COLO829 (cell line): ENCODE measurements at regions not wholly inside any gene's neighbourhood (a gene's known extent, or its start where the extent isn't known, plus 50 kb on each side); places are given as distances from the start of the nearest gene placed in this dataset.

Experiments used
- DNase-seq: peaks from one replicate; pipeline ENCODE4 v3.0.0; 2012; ENCODE audit warnings: low spot score

DNA sequence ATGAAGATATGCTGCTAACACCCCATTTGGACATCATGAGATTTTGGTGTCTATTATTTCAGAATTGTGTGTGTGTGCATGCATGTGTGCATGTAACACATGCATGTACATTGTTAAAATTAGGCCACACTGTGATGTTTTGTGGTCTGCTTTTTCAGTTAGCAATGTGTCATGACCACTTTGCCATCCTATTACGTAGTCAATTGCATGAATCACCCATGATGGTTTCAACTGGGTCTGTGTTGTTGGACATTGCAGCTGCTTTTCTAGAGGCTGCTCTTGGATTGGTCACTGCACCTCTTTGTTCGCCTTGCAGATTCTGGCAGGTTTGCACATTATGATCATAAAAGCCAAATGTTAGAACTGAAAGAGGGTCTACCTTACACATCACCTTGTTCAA, 101.0 kb upstream of the THBS1 start:
- no peak for DNase-seq

DNA sequence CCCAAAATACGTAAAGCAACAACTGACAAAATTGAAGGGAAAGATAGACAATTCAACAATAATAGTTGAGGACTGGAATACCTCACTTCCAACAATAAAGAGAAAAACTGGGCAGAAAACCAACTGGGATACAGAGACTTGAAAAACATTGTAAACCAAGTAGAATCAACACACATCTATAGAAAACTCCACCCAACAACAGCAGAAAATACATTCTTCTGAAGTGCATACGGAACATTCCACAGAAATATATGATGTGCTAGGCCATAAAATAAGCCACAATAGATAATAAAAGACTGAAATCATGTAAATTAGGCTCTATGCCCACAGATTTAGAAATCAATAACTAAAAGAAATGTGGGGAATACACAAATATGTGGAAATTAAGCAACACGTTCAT, 98.4 kb upstream of the THBS1 start:
- no peak for DNase-seq

DNA sequence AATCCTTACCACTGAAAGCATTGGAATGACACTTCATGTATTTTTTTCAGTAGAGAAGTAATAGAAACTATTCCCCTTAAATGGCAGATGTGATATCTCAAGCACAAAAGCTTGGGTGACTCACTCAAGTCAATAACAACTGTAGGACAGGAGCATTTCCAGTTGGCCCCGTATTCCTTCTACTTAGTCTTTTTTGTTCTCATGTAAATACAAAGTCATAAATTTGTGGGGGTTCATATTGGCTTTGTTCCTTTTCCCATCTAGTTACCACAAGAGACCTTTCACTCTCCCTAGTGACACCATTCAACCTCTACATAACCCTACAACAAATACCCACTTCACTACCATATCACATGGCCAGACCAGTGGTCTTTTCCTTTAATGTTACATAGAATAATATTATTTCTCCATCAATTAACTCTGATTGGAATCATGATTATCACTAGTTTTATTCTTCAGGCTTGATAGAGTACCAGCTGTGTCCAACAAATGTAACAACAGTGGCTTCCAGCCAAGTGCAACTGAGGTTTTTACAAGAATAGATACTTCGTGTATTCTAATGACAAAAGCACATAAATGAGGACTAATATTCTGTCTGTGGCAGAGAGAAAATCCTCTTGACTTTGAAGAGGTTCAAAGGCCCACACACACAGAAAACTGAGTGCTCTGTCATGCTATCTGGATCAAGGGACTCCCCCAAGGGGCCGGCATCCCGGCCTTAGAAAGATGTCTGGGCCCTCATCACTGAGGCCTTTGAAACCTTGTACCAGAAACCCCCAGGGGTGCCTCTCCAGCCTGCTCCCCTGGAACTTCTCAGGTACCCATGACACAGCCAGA, 94.0 kb upstream of the THBS1 start:
- DNase-seq, result no peak

DNA sequence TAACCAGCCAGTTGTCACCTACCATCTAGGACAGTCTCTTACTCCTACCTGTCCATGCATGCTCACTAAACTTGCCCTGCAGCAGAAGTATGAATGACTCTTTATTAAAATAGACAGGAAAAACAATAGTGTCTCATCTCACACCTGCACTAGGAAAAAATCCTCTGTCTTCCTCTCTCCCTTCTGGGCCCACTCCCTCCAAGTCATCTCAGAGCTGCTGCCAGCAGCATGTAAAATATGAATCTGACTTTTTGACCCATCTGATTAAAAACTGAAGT, 93.5 kb upstream of the THBS1 start:
- no peak for DNase-seq

DNA sequence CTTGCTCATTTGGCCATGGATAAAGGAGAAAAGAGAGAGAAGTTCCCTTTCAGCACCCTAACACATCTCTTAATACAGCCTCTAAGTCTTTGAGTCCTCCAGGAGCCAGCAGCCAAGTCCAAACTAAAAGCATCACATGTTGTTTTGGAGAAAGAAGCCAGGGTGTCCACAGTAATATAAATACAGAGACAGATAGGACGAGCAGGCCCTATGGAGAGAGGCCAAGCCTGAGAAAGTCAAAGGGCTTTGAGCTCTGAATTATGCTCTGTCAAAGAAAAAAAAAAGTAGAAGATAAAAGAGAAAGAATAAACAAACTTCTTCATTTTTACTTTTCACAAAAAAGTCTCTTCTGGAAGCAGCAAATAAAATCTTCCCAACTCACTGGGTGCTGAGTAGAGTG, 92.4 kb upstream of the THBS1 start:
- peak; percentile 28 for DNase-seq

DNA sequence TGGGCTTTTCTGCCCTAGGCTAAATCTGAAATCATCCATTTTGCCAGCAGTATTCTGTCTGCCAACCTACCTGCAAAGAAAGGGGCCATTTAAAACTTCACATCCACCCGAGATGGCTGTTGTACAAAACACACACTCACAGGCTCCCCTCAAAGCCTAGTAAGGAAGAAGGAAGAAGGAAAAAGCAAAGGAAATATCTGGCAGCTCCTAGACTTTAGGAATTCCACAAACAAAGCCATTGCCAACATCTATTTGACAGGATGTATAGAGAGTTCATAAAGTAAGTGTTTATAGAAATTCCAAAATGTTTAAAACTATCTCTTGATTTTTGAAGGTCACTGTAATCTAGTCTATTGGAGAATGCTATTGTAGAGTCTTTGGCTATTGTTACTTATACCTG, 91.9 kb upstream of the THBS1 start:
- no peak for DNase-seq

DNA sequence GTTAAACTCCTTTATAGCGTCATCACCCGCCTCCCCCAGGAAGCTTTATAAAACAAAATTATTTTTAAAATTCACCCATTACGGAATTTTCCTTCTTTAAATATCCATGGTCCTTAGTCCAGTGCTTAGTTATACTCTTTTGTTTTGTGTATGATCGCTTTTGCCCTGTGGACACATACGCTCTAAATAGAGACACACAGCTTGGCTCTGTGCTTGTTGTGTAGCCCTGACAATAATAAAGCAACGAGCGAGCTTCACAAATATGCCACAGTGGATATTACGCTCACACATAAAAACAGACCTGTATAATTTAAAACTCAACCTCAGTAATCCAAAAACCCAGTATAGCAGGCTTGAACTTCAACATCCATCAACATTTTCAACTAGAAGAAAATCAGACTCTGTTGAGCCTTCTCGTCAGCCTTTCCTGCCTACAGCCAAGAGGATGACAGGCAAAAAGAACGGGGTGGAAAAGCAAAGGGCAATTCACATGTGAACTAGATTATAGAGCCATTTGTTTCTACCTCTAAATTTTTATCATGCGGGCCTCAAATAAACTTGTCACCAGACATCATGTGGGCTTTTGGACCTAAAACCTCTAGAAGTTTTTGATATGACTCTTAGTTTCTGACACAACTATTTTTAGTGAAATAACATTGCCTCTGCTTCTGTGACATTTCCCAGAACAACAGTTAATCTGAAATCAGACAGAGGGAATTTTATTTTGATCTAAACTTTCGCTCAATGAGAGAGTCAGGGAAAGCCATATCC, 89.6 kb upstream of the THBS1 start:
- DNase-seq, result no peak

DNA sequence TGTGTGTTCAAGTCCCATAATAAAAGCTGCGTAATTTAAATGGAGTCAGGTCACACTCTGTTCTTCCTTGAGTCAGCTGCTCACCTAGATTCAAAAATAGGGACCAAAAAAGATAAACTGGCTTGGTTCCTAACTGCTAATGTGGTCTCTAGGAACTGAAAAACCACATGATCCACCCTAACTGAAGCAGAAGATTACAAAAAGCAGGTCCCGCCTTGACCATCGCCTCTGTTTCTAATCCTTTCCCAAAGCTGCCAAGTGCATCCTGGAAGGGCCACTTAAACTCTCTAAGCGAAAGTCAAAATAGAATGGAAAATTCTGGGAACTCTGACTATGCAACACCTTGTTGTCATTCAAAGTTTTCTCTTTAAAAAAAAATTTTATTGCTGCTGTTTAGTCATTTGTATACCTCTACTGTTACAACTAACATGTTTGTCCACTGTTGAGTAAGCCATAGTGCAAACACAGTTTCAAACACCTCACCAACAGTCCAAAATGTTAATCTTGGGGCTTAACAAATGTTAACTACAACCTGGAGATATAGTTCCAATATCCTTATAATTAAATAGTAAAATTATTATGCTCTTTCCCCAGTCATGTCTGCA, 88.9 kb upstream of the THBS1 start:
- no peak for DNase-seq

DNA sequence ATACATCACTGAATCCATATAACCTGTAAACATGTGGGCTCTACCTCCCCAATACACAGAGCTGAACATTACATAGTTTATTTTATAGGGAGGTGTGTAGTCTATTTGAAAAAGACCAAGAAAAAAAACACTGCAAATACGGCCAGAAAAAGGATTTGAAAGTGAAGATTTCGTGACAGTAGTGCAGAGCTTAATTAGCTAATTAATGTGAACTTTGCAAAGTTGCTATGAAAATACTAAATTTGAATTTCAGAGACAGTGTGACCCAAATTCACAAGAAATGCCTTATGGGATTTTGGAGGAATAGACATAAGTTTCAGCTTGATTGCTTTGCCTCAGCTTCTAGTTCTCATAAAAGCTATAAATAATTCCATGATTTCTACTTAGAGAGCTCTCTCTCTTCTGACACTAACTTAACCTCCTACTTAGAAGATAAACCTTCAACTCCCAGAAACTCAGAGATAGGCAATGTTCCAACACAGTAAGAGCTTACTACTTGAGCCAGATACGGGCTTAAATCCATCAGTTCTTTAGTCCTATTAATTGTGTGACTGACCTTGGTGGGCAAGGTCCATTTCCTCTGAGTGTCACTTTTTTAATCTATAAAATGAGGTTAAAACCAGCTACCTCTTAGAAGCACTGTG, 87.3 kb upstream of the THBS1 start:
- DNase-seq, result no peak

DNA sequence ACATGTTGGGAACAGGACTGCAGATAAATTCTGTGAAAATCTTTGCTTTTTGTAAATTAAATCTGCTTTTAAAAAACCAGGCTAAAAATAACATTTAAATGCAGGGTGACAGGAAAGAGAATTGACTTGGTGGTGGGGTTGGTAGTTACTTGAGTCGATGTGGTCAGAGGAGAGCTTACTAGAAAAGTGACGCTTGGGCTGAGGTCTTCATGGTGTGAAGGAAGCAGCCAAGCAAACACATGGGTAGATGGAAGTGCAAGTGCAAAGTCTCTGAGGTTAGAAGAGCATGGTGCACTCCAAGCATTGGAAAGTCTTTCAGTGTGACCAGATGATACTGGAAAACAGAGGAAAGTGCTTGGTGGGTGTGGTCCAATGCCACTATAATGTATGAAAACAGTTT, 86.4 kb upstream of the THBS1 start:
- no peak for DNase-seq

DNA sequence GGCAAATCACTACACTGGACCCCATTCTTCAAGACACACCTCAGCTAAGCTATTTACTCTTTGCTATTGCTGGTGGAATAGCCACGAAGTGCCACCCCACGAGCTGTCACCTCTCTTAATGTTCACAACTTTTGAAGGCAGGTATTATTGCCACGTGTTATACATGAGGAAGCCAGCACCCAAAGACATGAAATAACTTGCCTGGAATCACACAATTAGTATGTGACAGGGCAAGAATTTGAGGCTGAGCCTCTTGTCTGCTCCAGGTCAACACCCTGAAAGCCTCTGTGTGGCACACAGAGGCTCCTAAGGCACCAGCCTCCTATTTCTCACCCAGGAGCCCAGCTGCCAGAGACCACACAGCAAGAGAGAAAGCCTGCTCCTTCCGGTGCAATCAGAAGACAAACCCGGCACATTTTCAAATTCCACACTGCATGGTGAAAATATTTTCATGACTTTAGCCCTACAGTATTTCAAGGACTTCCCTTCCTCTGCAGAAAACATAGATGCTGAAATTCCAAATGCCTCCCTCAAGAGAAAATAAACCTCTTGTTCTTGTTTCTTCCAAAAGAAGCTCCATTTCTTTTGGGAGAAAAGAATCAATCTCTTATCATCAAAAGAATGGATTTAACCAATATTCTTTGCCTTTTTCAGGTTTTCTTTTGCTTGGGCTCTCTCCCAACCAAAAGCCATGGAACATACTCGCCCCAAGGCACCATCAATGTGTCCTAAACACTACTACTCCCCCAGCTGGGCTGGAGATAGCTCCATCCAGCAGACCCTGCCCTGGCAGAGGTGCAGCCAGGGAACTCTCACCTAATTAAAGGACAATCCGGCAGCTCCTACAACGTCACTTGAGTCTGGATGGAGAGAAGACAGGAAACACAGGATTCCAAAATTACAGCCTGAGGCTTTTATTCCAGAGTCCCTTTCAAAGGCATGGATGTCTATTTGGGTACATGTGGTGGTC, 84.7 kb upstream of the THBS1 start:
- DNase-seq, result no peak

DNA sequence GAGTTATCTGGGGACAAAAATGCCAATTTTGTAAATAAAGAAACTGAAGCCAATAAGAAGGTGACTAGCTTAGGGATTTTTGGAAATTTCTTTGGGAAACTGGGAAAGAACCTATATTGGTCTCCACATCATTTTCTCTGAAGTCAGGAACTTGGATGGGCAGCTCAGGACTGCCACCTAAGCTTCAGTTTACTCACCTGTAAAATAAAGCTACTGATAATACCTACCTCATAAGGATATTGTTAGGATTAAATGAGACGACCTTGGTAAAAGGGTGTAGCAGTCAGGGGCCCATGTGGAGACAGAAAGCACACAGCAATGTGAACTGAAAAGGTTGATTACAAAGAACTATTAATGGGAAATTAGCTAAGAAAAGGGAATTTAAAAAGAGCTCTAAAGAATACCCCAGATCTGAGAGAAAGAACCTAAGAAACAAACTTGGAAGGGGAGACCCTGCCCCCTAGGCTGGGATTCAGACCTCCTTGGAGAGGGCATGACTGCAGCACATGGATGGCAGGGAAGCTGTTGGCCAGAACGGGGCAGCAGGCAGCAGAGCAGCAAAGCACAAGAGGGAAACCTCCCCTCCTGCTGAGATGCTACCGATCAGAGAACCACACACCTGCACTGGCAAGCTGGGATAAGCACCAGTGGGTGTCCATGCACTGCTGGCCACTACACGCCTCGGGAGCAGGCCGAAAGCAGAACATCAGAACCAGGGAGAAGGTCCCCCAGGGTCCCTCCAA, 83.7 kb upstream of the THBS1 start:
- no peak for DNase-seq

DNA sequence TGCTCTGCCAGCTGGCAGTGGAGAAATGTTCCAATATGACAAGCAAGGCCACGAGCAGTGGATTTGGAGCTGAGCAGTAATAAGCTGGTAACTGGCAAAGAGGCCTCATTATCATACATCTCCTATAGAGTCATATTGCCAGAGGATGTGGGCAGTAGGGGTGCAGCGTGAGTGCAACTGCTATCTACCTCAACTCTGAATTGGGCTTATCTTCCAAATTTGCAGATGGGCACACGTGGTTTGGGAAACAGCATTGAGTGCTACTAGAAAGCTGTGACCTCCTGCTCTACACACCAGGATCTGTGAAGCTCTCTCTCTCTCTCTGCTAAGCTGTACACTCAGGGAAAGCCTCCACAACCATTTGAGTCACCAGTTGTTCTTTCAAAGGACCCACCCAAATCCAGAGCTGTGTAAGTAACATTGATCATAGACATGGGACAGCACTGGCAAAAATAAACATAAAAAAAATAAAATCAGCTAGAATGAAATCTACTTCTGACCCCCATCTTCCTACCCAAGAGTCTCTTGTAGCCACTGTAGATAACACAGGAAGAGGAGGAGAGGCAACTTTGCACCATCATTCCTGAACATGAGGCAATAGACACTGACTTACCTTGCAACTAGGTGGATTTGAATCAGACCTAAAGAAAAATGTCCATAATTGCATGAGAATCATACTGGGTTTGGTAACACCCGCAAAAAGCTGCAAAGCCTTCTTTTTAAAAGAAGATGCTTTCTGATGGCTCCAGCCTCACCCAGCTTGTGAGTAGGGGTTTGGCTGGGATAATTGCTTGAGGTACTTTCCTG, 82.9 kb upstream of the THBS1 start:
- DNase-seq, result no peak

DNA sequence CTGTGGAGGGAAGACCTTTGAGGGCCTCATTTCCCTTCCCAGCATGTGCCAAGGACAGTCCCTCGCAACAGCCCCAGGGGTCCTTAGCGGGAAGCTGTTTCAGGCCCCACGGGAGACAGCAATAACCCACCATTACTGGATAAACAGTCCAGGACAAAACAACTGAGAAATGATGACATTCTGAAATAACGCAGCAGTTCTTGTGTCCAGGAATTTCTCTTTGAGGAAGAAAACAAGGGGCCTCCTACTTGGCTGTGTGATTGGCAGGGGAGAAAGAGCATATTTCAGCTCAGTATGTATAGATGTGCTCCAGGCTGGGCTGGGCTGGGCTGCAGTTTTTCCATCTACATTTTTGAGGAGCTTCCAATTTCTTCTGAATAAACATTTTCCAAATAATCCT, 82.2 kb upstream of the THBS1 start:
- DNase-seq, result no peak

DNA sequence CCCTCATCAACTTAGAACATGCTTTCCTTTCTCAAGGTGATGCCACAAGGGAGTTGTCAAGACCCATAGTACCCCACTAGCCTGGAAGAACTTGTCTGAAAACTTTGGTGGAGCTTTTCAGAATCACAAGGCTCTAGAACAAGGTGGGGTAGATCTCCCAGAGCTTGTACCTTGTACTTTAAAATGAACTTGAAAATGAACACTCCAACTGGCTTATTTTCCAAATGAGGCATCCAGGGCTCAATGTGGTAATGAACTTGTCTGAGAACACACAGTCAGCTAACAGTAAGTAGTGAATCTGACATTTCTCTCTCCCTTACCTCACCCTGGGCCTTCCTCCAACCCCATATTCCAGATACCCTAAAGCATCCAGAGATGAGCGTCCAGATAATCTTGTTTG, 81.8 kb upstream of the THBS1 start:
- DNase-seq, result no peak

DNA sequence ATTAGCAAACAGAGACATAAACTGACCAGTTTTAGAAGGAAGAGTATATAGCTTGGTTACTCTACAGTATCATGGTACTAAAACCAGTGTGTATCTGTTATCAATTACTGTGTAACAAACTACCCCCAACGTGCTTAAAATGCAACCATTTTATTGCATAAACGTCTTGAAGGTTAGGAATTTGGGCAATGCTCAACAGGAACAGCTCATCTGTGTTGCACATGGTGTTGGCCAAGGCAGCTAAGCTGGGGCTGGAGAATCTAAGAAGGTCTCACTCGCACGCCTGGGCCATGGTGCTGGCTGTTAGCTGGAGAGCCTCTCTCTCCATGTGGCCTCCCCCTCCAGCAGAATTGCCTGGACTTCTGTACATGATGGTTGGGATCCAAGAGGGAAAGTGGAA, 81.2 kb upstream of the THBS1 start:
- DNase-seq, result no peak

DNA sequence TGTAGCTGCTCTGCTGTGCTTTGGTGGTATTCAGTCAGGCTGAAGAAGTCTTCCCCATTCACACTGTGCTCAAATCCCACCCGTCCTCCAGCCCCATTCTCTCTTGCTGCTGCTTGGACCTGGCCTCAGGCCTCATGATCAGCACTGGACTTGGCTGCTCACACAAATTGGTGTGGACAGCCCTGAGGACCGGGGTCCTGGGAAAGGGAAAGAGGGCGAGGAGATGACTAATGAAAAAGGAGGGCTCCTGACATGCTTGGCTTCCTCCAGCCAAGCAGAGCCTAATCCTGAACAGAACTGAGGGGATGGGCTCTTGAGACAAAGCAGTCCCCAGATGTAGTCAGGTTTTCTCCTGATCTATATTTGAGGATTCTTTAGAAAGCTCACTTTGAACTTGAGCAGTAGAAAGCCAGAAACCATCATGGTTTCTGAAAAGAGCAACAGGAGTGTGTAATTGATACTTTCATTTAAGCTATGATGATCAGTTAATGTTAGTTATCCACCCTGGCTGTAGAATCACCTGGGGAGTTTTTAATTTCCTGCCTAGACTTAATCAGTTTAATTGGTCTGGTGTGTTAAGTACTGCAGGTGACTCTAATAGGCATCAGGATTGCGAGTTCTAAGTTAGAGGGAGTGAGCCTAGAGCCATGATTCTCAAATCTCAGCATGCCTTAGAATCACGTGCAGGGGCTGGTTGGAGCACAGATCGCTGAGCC, 79.4 kb upstream of the THBS1 start:
- no peak for DNase-seq

DNA sequence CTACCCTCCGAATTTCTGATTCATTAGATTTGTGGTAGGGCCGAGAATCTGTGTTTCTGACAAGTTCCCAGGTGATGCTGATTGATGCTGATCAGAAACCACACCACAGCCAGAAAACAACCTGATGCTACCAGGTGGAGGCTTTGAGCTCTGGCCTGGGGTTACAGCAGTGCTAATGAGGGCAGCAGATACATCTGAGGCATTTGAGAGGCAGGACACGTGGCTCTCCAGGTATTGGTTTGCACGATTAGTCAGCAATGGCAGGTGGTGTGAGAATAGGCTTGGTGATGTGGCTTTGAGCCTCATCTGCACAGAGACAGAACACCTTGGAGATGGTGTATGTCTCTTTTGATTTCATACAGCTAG, 78.8 kb upstream of the THBS1 start:
- no peak for DNase-seq

DNA sequence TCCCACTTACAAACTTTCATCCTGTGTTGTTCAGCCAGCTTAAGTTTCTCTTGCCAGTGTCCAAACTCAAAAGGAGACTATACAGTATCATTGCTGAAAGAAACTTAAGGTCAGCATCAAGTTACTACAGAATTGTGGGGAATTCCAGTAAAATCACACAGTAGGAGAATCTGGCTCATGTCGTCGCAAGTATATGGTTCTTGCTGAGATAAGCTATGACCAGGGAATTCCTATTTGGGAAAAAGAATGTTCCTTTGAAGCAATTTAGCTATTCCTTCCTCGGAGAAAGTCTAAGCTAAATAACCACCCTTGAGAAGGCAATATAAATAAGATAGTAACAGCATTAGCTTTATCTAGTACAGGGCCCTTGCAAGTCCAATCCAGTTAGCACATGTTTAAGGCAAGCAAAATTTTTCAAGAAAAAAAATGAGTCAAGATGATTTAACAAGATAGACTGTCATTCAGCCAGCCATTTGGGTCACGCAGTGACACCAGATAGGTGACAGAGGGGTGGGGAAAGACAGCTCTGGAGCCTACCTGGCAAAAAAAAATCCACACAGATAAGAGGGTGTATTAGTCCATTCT, 78.2 kb upstream of the THBS1 start:
- DNase-seq, result no peak
